GM10248 (cell line): ENCODE measurements at regions not wholly inside any gene's neighbourhood (a gene's known extent, or its start where the extent isn't known, plus 50 kb on each side); places are given as distances from the start of the nearest gene placed in this dataset.

ENCODE experiments used
- CTCF ChIA-PET: fragments of 300-600 bp; sonication (Branson Sonifier 250); formaldehyde crosslinking; extraction: SDS; loops from one replicate; lab custom pipeline; 2021; ENCODE audit warnings: antibody characterized with exemption; lab: Yijun Ruan, JAX
- POLR2A ChIA-PET: fragments of 350-650 bp; sonication (Branson Sonifier 250); formaldehyde crosslinking; extraction: SDS; loops from one replicate; lab custom pipeline; 2020; ENCODE audit warnings: antibody characterized with exemption; lab: Yijun Ruan, JAX
- DNase-seq: peaks from one replicate; pipeline ENCODE4 v3.0.0; 2012; ENCODE audit errors: extremely low spot score
- CTCF ChIP-seq: IDR thresholded peaks from 2 replicates; pipeline ENCODE4 v1.5.1; 2012; ENCODE audit warnings: mild to moderate bottlenecking, low read depth; ENCODE audit errors: extremely low read depth, missing control alignments, control extremely low read depth

DNA sequence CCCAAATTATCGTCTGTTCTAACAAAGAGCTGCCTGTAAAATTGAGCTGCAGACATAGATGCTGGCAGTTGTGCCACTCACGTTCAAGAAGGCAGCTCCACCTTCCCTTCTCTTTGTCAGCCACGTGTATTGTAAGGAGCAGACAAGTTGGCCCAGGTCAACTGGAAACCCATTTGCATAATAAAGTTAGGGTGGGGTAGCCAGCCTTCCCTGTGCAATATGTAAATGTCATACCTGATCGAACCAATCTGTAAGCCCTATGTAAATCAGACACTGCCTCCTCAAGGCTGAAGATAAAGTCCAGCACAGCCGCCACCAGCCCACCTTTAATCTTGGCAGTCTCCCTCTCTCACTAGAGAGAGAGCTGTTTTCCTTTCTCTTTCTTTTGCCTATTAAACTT, 117.2 kb downstream of the TMEM144 start:
- no peak for DNase-seq
- ChIA-PET CTCF (no interaction called here), POLR2A (no interaction called here)
- TF ChIP-seq CTCF: no peak

- POLR2A ChIA-PET: no interaction called here
- no peak for DNase-seq
- CTCF ChIA-PET: interaction anchor here (1.4 kb wide), 1 partner anchor 8 kb away, joined by 4 read pairs; no protein-coding TSS in a partner anchor
- TF ChIP-seq CTCF: no peak
Observed at GRCh38 chr4:158331863-158332262, 121.6 kb downstream of the TMEM144 start.

GRCh38 chr4:158333820-158334219, 123.5 kb downstream of the TMEM144 start:
- ChIA-PET POLR2A (no interaction called here), CTCF (no interaction called here)
- no peak for TF ChIP-seq CTCF
- DNase-seq: no peak

DNA sequence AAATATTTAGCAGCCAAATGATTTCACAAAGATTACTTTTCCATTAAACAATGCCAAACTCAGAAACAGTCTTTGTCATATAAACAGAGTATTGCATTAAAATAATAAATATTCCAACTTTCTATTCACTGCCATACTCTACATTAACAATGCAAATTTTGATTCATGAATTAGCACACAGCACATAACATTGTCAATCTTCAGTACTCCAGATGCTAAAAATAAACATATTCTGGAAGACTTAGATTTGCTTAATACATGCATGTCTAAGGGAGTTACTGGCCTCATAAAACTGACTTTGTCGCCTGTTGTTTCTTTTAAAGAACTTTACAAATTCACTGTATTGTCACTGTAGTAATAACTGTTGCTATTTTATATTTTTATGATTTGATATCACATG, 131.6 kb downstream of the TMEM144 start:
- no peak for DNase-seq
- no peak for TF ChIP-seq CTCF
- POLR2A ChIA-PET: no interaction called here
- CTCF ChIA-PET: no interaction called here

GRCh38 chr4:158346576-158346975, 136.3 kb downstream of the TMEM144 start:
- CTCF ChIA-PET: interaction anchor here (0.9 kb wide), 1 partner anchor 10 kb away, joined by 3 read pairs; no protein-coding TSS in a partner anchor
- POLR2A ChIA-PET: no interaction called here
- no peak for DNase-seq
- TF ChIP-seq CTCF: no peak

GRCh38 chr4:158347556-158347955, 137.3 kb downstream of the TMEM144 start:
- ChIA-PET CTCF (no interaction called here), POLR2A (no interaction called here)

More at GRCh38 chr4:158347556-158347955, 137.3 kb downstream of the TMEM144 start:
- no peak for DNase-seq
- TF ChIP-seq CTCF: no peak
